Right renal pelvis (tissue), 4 donors: ENCODE measurements at regions not wholly inside any gene's neighbourhood (a gene's known extent, or its start where the extent isn't known, plus 50 kb on each side); places are given as distances from the start of the nearest gene placed in this dataset.

ENCODE experiments used
- DNase-seq, 4 donors: peaks; one replicate each; pipeline ENCODE4 v3.0.0-alpha.2; 2013; ENCODE audit warnings: low read depth in 4 of 4, low spot score in 3 of 4, missing footprints in 1 of 4

DNA sequence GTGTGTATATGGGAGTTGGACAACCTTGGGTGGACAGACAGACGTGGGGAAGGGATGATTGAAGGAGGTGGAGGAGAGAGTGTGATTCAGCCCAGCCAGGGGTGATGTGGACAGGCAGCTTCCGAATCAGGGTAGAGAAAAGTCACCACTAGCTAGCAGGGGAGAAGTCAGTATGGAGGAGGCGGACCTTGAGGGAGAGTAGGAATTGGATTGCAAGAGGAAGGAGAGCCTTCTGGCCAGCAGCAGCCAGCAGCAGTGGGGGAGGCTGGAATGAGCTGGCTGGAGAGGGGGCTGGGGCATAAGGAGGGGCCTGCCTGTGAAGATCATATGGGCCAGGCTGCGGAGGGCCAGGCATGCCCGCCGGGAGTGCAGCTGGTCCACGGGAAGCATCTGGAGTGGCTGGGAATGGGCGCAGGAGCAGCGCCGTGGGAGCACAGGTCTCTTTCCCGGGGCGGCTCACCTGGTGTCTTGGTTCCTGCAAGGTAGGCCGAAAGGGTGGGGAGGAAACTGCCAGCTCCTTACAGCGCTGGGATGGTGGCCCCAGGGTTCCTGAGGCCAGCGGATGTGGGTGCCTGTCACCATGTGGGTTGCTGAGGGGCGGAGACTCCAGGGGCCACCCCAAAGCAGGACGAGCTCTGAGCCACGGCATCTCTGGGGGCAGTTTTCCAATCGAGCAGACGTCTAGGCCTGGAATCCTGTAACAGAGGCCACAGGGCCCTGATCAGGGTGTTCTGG, 235.3 kb downstream of the SEC14L1 start:
- DNase-seq = no peak

DNA sequence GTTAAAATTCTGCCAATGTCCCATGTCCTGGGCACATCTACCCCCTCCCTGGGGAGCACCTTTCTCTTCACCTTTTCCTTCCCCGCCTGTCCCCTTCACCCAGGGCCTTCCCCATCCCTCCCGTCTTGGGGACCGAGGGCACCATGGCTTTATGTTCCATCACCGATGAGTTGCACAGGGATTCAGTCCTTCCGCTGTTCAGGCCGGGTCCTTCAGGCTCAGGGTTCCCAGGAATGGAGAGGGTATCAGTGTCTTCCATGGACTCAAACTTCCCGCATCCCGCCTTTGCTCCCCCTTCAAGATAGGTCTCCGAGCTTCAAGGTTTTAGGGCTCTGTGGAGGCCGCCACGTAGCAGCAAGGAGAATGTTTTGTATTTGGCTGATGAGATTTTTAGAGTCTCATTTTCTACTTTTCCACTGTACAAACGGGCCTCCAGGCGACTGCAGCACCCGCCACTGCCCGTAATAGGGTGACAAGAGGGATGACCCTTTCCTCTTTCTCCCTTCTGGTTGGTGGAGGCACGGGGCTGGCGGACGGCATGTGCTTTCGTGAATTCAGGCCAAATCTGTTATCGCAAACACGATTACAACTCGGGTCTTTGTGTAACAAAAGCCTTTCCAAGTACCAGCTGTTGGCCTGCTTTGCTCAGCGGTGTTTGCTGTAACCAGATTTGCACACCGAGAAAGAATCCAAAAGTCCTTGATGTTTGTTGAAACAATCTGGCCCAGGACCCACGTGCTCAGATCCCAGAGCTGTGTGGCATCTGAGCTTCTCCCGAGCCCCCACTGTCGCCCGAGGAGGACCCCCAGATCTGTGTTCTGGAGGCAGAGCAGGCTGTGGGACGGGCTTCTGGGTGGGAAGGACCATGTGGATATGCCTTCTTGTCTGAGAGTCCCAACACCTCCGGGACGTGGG, 236.3 kb downstream of the SEC14L1 start:
- no peak for DNase-seq

DNA sequence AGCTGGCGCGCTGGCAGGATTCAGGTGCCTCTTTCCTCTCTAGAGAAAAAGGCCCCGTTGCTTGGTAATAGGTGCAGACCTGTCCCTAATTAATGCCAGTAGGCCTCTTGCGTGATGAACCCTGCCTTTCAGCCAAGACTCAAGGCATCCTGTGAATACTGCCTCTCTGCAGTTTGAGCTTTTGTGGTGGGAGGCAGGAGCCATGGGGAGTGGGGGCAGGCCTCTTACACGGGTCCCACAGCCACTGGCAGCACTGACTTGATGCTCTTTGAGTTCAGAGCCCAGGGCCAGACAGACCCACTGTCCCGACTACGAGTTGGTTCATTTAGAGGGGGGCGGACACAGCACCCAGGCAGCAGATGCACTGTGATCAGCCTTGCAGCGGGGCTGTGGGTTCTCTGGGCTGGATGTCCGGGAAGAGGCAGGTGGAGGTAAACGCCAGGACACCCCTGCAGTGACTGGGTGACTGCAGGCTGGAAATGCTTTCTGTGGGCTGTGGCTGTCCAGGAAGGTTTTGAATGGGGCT, 237.0 kb downstream of the SEC14L1 start:
- no peak for DNase-seq

DNA sequence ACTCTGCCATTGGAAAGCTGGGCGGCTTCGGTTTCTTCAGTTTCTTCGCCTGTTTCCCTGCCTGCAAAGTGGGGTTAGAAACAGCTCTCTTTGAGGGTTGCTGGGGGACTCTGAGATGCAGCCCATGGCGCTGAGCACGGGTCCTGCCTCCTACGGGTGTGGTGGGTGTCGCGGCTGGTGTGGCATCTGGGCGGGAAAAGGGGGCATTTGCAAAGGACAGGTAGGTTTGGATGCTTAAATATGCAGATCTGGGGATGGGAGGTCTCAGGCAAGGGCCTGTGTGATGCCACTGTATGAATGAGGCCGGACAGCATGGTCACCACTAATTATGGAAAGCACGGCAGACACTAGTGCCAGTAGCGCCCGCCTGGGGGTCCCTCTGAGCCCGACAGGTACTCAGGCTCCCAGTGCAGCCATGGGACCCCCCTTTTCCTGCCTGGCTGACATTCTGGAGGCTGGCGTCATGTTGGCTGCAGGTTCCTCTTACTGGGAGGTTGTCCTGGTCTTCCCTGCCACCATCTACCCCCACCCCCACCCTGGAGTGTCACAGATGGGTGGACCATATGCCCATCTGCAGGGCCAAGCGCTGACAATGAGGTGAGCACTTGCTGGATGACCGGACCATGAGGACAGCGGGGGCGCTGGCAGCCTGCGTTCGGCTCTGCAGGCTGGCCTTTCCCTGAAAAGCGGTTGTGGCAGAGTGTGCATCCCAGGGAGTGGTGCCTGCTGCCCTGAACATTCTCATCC, 237.7 kb downstream of the SEC14L1 start:
- DNase-seq = no peak

DNA sequence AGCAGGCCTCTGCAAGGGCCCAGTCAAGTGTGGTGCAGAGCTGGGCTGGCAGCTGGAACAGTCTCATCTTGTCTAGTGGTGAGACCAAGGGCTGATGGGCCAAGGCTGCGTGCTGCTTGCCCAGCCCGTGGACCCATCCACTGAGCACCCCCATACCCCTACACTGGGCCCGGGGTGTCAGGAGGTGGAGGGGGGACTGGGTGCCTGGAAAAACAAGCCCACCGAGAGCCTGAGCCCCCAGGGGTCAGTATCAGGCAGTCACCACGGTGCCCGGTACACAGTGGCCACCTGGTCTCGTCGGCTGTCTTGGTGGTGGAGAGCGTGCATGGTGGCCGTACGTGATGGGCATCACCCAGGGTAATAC, 238.3 kb downstream of the SEC14L1 start:
- no peak for DNase-seq

DNA sequence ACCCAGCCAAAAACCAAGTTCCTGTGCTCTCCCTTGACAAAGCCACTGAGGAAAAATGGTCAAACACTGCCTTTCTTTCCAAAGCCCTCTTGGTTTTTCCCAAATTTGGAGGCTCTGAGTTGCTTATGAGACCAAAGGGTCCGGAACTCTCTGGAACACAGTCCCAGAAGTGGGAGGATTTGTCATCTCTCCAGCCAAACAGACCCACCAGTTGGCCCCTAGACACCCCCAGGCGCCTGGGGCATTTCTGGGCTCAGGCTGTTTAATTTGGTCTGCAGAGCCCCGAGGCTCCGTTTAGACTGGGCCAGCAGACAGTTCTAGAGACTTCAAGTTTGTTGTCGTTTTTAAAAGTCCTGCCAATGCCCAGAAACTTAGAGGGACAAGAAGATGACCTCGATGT, 239.1 kb downstream of the SEC14L1 start:
- DNase-seq = no peak

DNA sequence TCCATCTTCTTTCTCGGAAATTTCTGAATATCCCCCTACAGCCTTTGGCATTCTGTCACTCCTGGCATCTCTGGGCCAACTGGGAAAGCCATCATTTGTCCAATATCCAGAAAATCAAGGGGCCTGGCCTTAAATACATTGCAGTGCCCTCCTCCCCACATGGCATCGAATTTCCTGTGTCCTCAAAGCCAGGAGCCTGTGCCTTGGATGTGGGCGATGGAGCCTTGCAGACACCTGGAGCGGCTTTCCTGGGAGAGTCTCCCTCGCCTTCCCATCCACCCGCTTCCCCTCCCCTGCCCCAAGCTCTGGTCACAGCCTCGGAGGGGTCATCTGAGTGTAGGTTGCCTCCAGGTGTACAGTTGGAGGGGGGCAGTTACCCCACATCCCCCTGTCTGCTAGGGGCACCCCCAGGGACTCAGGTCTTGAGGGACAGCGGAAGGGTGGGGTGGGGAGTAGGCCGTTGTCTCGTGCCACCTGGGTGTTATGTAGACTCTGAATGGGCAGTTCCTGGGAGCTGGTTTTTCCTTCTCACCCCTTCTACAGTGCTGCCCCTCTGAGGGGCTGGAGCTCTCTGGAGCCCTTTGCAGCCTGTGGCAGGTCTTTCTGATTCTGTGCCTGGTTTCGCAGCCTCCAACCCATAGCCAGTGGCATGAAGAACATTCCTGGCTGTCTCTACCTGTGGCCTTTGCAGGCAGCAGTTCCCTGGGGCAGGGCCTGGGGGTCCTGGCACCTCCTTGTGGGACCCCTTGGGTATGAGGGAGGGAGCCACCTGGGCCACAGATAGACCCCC, 239.8 kb downstream of the SEC14L1 start:
- no peak for DNase-seq

DNA sequence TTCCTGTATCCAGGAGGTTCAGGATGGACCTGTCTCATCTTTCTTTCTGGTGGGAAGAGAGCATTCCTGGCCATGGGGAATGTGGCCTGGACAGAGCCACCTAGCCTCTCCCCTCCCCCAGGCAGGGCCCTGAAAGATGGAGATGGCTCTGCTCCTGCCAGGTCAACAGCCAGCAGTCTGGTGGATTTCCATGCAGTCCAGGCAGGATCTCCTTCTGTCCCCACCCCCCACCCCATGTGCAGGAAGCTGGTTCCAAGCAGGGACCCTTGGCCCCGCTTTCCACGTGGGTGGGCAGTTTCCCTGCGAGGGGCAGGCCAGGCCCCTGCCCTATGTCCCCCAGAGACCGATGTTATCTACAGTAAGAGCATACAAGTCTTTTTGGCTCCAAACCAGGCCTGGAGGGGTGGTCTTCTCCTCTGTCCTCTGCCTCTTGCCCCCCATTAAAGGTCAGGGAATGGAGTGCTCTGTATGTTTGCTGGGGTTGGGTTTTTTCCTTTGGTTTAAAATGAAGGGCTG, 240.5 kb downstream of the SEC14L1 start:
- DNase-seq = no peak

DNA sequence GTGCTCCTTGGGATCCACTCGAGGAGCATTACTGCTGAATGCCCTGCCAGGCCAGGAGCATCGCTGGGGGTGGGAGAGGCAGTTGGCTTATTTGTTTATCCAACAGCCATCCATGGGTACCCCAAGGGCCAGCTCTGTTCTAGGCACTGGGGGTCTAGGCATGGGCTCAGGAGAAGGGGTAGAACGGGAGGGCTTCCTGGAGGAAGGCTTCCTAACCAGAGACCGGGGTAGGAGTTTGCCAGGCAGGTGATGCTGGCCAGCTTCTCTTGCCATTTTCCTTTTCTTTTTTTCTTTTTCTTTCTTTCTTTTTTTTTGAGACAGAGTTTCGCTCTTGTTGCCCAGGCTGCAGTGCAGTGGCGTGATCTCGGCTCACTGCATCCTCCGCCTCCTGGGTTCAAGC, 241.0 kb downstream of the SEC14L1 start:
- no peak for DNase-seq

DNA sequence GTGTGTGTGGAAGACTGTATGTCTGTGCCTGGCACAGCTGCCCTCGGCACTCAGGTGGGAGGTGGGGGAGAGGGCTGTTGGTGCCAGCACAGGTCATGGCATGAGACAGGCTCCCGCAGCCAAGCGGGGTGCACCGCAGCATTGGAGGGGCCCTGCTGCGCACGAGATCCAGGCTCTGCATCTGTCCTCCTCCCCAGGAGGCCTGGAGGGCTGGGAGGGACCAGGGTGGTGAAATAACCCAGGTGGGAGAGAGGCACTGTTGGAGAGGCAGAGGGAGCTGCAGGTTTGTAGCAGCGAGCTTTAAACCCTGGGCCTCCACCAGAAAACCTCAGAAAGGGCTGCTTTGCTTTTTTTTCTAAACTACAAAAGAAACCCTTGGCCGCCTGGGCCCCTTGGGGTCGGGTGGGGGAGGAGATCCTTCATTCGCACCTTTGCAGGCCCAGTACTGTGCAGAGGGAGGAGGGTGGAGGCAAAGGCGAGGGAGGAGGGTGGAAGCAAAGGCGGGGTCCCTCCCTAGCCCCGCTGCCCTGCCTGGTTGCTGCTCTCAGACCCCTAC, 241.7 kb downstream of the SEC14L1 start:
- no peak for DNase-seq

DNA sequence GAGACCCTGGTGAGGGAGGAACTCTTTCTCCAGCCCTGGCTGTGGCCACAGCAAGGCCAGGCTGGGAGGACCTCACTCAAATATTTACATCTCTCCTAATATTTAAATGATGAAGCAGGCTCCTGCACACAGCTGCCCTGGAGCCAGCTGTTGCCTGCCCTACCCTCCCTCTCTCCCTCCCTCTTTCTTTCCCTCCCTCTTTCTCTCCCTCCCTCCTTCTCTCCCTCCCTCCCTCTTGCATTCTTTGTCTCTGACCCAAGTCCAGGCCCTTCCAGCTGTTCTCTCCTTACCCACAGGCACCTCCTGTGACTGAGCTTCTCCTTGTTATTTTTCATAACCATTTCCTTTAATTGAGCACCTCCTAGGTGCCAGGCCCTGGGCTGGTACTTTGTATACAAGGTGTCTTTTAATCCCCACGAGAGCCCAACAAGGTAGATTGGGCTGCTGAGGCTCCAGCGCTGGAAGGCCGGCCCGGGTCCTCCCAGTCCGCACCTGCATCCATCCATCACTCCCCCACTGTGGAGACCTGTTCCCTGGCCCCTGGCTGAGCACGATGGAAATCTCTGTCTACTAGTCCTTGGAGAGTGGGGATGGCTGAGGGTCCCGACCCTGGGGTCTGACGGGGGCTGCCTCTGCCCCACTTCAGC, 242.3 kb downstream of the SEC14L1 start:
- no peak for DNase-seq

DNA sequence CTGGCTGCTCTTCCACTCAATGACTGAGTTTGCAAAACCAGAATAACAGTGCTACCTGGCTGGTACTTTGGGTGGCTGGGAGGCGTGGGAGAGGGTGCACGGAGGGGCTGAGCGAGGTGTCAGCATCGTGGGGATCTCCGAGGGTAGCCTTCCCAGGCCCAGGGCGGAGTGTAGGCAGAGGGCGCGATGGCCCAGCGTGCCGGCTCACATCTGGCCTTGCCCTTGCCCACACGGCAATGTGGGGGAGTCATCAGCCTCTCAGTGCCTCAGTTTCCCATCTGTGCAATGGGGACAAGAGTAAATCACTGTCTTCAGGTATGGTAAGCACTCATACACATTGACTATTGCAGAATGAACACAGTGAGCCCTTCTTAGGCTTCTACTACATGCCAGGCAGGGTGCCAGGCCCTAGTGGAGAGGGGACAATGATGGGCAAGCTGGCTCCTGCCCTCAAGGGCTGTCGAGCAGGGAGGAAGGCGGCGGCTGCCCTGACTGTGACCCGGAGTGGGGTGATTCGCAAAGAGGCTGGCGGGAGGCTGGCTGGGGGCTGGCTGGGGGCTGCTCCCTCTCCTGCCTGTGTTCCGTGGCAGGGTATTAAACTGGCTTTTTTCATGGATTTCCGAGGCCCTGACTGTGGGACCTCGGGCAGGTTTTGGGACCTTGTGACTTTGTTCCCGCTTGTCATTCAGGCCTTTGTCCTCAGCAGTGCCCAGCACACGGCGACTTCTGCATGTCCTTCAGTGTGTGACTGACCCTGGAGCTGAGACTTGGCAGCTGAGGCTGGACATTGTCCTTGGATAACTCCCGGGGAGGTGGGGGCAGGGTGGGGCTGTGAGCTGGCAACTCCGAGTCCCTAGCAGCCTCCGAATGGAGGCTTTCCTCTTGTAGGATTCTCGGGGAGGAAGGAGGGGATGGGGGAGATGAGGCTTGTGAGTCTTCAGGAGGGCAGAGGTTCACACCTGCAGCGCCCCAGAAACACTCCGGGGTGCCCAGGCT, 243.1 kb downstream of the SEC14L1 start:
- no peak for DNase-seq

DNA sequence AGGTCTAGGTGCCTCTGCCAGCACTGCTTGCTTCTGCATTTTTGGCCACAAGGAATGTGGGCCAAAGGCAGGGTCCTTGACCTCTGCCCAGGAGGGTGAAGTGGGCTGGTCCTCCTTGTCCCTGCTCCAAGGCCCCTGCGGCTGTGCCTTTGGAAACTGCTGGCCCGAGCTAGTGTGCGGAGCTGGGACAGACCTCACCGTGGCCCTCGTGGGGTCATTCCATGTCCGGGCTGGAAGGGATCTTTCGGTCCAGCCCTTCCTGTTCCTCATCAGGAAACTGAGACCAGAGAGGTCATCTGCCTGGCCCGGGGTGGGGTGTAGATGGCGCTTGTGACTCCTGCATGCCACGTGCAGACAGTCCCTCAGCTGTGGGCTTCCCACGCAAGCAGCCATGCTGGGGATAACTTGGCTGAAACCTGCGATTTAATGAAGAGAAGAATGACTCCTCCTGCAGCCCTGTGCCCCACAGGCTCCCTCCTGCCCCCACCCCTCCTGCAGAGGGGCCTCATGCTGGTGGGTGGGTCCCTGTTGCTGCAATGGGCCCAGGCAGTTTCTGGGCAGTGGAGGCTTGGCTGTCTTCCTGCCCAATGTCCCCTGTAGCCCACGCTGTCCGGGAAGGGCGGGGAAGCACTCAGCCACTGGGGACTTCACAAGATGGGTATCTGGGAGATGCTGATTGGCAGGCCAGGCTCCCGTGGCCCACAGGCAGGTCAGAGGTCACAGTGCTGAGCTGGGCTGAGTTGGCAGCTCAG, 245.2 kb downstream of the SEC14L1 start:
- DNase-seq = no peak

DNA sequence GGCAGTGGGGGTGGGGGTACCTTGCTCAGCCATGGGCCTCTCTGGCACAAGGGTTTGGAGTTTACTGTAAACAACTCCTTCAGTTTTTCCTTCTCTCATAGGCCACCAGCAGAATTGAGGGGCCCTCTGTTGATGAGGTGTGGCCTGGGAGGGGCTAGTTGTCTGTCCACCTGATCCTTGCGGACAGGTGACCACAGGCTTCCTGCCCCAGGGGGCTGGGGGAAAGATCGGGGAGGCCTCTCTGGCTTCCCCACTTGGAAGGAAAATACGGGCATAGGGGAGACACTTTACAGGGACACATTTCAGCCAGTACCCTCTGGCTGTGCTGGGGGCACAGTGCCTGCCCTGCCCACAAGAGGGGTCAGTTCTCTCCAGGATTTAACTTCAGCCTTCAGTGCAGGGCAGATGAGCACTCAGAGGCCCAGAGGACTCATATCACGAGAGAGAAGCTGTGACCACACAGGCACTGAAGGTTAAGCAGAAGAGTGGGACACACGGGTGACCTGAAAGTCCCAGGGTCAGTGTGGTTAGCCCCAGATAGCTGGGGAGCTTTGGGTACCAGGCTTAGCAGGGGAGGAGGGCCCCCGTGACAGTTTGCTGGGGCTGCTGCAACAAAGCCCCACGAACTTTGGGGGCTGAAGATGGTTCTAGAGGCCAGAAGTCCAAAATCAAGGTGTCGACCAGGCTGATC, 245.9 kb downstream of the SEC14L1 start:
- no peak for DNase-seq

DNA sequence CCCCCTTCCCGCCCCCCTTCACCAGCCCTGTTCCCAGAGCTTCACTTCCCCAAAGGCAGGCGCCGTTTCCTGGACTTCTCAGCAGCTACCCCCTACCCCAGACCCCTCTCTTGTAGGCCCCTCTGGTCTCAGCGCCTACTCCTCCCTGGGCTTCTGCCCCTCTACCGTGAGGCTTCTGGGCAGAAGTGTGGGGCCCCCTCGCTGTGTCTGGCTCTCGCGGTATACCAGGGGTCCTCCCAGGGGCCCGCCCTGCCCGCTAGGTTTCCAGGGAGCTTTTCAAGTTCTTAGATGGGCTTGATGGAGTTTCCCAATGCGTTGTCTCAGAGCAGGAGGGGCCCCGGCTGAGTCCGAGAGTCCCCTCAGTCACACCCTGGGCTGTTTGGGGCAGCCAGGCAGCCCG, 247.1 kb downstream of the SEC14L1 start:
- no peak for DNase-seq

DNA sequence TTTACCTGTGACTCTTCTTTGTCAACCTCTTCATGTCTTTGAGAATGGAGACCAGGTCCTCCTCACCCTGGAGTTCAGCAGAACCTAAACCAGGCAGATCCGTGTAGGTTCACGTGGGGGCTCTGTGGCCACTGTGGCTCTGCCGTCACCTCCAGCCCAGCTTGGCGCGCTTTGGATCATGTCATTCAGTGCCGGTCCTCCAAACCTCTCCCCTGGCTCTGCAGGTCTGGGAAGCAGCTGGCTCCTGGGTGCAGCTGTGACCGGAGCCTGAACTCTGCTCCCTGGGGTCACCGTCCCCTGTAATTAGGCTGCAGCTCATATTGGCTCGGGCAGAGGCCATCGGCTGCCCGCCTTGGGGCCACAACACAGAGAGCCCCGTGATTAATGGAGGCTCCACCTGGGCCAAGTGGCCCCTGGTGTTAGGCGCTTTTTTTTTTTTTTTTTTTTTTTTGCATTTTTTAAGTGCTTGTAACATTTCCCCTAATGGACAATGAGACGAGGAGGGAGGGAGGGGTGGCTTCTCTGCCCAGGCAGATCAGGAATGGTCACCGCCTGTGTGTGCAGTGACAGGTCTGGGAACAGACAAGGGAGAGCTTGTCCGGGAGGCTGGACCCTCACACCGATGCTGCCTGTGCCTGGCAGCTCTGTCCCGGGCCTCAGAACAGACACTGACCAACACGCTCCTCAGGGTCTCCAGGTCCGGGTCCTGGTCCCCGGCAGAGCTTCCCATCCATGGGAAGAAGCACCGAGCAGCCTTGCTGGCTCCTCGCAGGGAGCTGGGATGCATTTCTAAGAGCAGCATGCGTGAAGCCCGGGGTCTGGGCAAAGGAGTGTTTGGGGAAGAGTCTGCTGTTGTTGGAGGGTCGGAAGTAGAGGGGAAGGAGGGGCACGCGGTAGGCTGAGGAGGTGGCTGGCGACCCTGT, 247.9 kb downstream of the SEC14L1 start:
- DNase-seq = no peak
